ENCODE measurements at regions not wholly inside any gene's neighbourhood (a gene's known extent, or its start where the extent isn't known, plus 50 kb on each side); places are given as distances from the start of the nearest gene placed in this dataset.

DNA sequence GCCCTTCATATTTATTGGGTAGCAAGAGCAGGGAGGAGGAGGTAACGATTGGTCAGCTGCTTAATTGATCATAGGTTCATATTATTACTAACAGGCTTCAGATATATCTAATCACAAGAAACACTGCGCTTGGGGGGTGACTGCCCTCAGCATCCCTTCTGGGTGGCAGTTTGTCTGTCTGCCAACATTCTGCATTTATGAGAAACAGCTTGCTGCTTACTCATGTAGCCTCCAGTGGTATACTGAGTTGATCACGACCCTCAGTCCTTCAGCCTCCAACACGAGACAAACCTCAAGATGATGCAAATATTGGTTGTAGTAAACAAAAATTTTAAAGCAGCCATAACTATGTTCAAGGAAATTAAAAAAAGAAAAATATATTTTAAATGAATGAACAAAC lies 657.8 kb upstream of the PHF14 start:
- no peak overlapping the region for H2AK9ac ChIP-seq (replicated peaks; ENCODE audit: low read depth, low read length, poor library complexity)
- no peaks in the 10 kb centered on the region for H4K20me1 ChIP-seq (ENCODE audit: insufficient read depth, low read length)
- no peaks in the 10 kb centered on the region for H3K4me1 ChIP-seq (ENCODE audit: control insufficient read depth, insufficient read depth, low read length)
- DNase-seq (no peak), ATAC-seq (ENCODE audit: low read depth) (no peak)
- CTCF ChIA-PET = no interaction called here
- dilution Hi-C loops (cut with HindIII; ENCODE audit: low sequenced_read_pairs, unreplicated experiment) = no loop called here
- H4K8ac ChIP-seq (ENCODE audit: low read depth in 2 of 2, low read length in 2 of 2) = no peak overlapping the region
- H2AFZ ChIP-seq (replicated peaks; ENCODE audit: low read length, poor library complexity) = no peak overlapping the region
- H3K4me3 ChIP-seq (ENCODE audit: insufficient read depth, low read depth, low read length) = no peak overlapping the region
- no peak overlapping the region for H4K91ac ChIP-seq (ENCODE audit: insufficient read depth, low read depth, low read length)
- no peak overlapping the region for H3K9ac ChIP-seq (ENCODE audit: low read depth, low read length)
- no peak overlapping the region for H3K14ac ChIP-seq (replicated peaks; ENCODE audit: low read depth, low read length)
- H2BK5ac ChIP-seq (ENCODE audit: low read depth, low read length, poor library complexity, severe bottlenecking) = no peak overlapping the region
- no peak for TF ChIP-seq POLR2A (IDR thresholded peaks at IDR 0.05; ENCODE audit: low read depth, low read length)
- TF ChIP-seq MAFK (IDR thresholded peaks at IDR 0.05; ENCODE audit: low read depth, low read length) = no peak
- no peak for TF ChIP-seq CHD1 (IDR thresholded peaks at IDR 0.05; ENCODE audit: low read depth, low read length)
- TF ChIP-seq BHLHE40 (IDR thresholded peaks at IDR 0.05; ENCODE audit: low read depth, low read length) = no peak
- TF ChIP-seq, protein P1, sequence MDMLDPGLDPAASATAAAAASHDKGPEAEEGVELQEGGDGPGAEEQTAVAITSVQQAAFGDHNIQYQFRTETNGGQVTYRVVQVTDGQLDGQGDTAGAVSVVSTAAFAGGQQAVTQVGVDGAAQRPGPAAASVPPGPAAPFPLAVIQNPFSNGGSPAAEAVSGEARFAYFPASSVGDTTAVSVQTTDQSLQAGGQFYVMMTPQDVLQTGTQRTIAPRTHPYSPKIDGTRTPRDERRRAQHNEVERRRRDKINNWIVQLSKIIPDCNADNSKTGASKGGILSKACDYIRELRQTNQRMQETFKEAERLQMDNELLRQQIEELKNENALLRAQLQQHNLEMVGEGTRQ (IDR thresholded peaks at IDR 0.05; ENCODE audit: low read depth, low read length) = no peak
- no peak for TF ChIP-seq NFE2L2 (IDR thresholded peaks at IDR 0.05; ENCODE audit: low read depth, low read length)
- TF ChIP-seq RCOR1 (IDR thresholded peaks at IDR 0.05; ENCODE audit: insufficient replicate concordance, low read length) = no peak
- TF ChIP-seq, protein P2, sequence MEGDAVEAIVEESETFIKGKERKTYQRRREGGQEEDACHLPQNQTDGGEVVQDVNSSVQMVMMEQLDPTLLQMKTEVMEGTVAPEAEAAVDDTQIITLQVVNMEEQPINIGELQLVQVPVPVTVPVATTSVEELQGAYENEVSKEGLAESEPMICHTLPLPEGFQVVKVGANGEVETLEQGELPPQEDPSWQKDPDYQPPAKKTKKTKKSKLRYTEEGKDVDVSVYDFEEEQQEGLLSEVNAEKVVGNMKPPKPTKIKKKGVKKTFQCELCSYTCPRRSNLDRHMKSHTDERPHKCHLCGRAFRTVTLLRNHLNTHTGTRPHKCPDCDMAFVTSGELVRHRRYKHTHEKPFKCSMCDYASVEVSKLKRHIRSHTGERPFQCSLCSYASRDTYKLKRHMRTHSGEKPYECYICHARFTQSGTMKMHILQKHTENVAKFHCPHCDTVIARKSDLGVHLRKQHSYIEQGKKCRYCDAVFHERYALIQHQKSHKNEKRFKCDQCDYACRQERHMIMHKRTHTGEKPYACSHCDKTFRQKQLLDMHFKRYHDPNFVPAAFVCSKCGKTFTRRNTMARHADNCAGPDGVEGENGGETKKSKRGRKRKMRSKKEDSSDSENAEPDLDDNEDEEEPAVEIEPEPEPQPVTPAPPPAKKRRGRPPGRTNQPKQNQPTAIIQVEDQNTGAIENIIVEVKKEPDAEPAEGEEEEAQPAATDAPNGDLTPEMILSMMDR (conservative IDR thresholded peaks at IDR 0.05; ENCODE audit: low read depth, low read length) = no peak
- no peak for TF ChIP-seq CEBPB (IDR thresholded peaks at IDR 0.05; ENCODE audit: low read depth, low read length)
- no peak for TF ChIP-seq FOS (IDR thresholded peaks at IDR 0.05; ENCODE audit: low read depth, low read length)
- no peak for TF ChIP-seq MAZ (IDR thresholded peaks at IDR 0.05; ENCODE audit: borderline replicate concordance, low read depth, low read length)
- TF ChIP-seq RFX5 (IDR thresholded peaks at IDR 0.05; ENCODE audit: low read depth, low read length) = no peak
- no peak for TF ChIP-seq MXI1 (IDR thresholded peaks at IDR 0.05; ENCODE audit: borderline replicate concordance, low read depth, low read length)
- no peak for TF ChIP-seq RAD21 (IDR thresholded peaks at IDR 0.05; ENCODE audit: low read length)
- TF ChIP-seq, protein P3, sequence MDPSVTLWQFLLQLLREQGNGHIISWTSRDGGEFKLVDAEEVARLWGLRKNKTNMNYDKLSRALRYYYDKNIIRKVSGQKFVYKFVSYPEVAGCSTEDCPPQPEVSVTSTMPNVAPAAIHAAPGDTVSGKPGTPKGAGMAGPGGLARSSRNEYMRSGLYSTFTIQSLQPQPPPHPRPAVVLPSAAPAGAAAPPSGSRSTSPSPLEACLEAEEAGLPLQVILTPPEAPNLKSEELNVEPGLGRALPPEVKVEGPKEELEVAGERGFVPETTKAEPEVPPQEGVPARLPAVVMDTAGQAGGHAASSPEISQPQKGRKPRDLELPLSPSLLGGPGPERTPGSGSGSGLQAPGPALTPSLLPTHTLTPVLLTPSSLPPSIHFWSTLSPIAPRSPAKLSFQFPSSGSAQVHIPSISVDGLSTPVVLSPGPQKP (IDR thresholded peaks at IDR 0.05; ENCODE audit: borderline replicate concordance, low read depth, low read length) = no peak
- TF ChIP-seq SMC3 (IDR thresholded peaks at IDR 0.05; ENCODE audit: low read depth, low read length) = no peak
- peaks cover 2% of the 10 kb centered on the region; the same call in 1 of the 2 replicates for H3K9me3 ChIP-seq (ENCODE audit: control insufficient read depth, insufficient read depth, low read length)
- H3K4me2 ChIP-seq (ENCODE audit: low read depth, low read length) = no peak overlapping the region
- no peak overlapping the region for H4K5ac ChIP-seq (ENCODE audit: low read depth, low read length)
- no peaks in the 10 kb centered on the region for H3K27me3 ChIP-seq (ENCODE audit: control insufficient read depth, insufficient read depth, low read length)
- no peak overlapping the region for H2BK15ac ChIP-seq (ENCODE audit: low read depth, low read length)
- H3K79me1 ChIP-seq (ENCODE audit: low read depth in 1 of 2, low read length in 2 of 2) = no peaks in the 10 kb centered on the region
- intact Hi-C loops (cut with micrococcal nuclease) = no loop called here
- no peak overlapping the region for H3K27ac ChIP-seq (ENCODE audit: insufficient read depth, low read length)
- H3K56ac ChIP-seq (ENCODE audit: extremely low read depth, insufficient read depth, low read length) = no peak overlapping the region
- POLR2A ChIA-PET (ENCODE audit: unreplicated experiment) = no interaction called here
- H2BK20ac ChIP-seq (ENCODE audit: low read depth, low read length) = no peak overlapping the region
- no CpG with 5 or more reads among the region's 4 CpGs for WGBS, 2 experiments (ENCODE audit: extremely low coverage in 2 of 2, insufficient read length in 1 of 2)
- H3K9me1 ChIP-seq (ENCODE audit: insufficient read depth, low read length) = no peaks in the 10 kb centered on the region
- H2BK120ac ChIP-seq (ENCODE audit: low read depth, low read length) = no peak overlapping the region
- no peak overlapping the region for H3K23ac ChIP-seq (ENCODE audit: low read depth, low read length)
- H2AK5ac ChIP-seq (ENCODE audit: low read depth, low read length) = no peak overlapping the region
- no peaks in the 10 kb centered on the region for H3K36me3 ChIP-seq (ENCODE audit: control insufficient read depth, insufficient read depth, low read length)
- in situ Hi-C loops (cut with MboI; ENCODE audit: low sequenced_read_pairs) = no loop called here
- no peak overlapping the region for H3K18ac ChIP-seq (ENCODE audit: low read depth, low read length)
- no peak overlapping the region for H3K4ac ChIP-seq (ENCODE audit: low read depth, low read length)
- no TSS peak for BruUV-seq (replicated peaks)

Measured in IMR-90 (cell line).